ENCODE measurements at regions not wholly inside any gene's neighbourhood (a gene's known extent, or its start where the extent isn't known, plus 50 kb on each side); places are given as distances from the start of the nearest gene placed in this dataset.

DNA sequence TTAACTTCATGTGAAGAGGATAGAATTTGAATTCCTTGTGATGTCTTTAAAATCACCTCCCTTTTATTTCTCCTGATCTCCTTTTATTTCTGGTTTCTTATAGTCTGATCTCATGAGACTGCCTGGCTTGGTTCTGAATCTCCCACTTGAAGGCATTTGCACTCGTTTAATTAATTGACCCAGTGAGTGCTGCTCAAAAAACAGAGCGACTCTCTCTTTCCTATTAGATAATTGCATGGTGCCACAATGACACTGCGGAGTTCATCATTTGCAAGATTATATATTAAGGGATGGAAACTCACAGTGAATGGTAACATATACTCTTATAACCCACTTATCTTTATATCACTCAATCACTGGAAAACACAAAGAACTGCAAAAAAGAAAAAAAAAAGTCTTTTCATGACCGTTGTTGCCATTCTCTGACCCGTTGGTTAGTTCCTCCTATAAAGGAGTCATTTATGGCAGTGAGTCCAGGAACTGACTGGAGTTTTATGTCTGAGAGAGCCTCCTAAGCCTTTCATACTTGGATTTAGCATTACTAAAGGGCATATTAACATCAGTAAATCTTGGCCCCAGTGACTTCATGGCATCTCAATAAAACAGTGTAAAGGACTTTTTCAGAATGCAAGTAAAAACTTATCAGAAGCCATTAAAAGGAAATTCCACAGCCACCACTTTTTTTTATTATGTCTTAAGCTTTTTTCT, 103.3 kb upstream of the EPHA4 start:
- DNase-seq: no peak

DNA sequence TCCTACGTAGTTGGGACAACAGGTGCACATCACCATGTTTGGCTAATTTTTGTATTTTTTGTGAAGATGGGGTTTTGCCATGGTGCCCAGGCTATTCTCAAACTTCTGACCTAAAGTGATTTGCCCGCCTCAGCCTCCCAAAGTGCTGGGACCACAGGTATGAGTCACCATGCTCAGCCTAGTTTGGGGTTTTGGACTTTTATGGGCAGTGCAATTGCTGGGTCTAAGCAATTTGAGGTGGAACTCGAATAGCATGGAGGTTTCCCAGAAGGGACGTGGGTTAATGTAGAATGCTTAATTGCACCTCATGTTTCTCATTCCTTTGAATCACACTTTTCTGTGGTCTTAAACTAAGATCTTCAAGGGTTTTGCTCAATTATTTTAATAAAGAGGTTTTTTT, 102.3 kb upstream of the EPHA4 start:
- DNase-seq: no peak

GRCh38 chr2:221673248-221673647, 101.1 kb upstream of the EPHA4 start:
- DNase-seq: no peak

DNA sequence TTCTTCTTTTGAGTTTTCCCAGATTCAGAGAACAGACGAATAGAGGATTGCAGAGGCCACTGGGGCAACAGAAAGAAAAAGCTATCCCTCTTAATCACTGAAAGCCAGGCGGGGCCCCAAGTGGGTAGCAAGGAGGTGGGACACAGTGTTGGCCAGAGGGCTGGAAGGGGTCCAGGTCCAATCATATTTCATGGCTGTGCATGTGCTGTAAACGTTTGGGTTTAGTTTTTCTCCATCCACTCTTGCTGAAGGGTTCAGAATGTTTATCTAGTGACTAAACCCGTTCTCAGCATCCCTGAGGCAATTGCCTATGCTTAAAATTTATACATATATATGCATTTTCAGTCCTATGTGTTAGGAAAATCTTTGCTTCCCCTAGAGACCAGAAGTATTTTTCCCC, 99.4 kb upstream of the EPHA4 start:
- DNase-seq: no peak

DNA sequence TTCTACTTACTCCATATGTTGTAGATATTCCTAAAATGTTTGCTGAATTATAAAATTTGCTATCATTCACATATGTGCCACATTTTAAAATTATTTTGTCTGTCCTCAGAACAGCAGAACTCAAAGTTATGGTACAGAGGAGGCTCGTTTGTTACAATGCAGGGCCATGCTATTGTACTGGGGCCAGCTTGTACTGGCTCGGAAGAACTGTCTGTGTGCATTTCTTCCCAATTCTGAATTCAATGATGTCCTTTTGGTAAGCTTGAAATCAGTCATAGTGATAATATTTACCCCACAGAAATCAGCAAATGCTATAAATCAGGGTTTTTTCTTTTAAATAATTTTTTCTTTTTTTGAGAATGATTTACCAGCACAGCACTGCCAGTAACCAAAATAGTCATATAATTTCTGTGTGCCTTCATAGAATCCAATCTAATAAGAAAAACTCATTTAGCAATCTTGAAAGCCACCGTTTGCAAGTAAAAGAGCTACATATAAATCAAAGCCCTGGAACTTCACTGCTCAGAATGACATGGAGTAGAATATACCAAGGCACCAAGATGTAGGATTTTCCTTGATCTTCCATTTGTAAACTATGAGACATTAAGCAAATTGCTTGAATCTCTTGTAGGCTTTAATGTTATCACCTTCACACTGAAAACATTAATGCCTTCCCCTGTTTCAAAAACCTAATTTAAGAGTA, 90.7 kb upstream of the EPHA4 start:
- no peak for DNase-seq

DNA sequence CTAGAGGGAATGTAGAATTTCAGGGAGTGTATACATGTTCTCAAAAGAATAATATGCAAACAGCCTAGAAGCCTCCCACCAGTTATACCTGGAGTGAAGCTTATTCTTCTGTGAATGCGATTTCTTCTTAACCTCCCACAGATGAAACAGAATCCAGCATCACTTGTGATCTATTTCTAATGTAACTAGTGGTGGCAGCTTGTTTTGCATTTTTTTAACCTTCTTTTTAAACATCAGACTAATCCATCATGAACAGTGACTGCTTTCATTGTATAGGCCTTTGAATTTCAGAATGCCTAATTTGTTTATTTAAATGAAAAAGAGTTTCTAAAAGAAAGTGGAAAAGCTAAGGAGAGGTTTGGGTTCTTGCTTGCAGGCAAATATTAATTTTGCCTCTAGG, 85.7 kb upstream of the EPHA4 start:
- no peak for DNase-seq

GRCh38 chr2:221655300-221655699, 83.2 kb upstream of the EPHA4 start:
- no peak for DNase-seq

DNA sequence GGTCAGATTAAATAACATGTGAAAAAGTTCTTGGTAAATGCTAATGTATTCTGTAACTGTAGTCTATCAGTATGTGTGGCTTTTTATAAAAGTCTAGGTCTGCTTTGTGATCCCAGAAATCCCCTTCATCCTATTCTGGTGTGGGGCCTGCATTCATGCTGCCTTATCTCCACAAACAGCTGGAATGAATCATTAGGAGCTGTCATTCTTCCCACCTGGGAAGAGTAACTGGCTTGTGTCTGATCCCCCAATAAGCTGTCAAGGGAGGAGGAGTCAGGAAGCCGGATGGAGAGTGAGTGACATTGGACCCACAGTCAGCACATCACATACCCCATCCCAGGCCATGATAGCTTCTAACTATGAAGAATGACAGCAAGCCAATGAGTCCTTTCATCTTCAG, 81.1 kb upstream of the EPHA4 start:
- no peak for DNase-seq

DNA sequence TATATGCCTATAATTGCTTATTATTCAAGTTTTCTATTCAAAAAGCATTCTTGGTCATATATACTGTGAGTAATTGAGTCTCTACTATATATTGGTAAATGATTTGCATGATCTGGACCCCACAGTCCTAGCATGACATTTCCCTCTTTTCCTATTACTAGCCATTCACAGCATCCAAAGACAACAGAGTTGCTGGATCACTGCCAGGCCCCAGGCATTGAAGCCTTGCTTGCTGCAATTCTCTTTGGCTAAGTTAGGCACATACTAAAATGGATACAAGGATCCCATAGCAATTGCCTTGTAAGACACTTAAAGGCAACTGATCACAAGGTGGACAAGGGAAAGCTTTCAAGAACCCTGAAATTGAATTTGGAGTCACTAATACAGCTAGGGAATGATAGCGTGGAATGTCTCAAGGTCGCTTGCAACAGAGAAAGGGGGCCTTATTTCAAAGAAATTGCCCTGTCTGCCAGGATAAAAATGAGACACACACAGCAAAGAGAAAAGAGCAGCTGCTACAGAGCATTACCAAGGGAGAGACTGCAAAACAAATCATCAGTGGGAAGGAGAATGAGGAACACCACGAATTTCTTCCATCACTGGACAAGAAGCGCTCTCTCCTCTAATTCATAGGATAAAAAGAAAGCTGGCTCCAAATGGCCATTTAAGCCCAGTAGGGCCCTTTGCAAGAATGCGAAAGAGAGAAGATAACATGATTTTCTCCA, 77.1 kb upstream of the EPHA4 start:
- DNase-seq: no peak

GRCh38 chr2:221642447-221642846, 70.3 kb upstream of the EPHA4 start:
- DNase-seq: no peak

DNA sequence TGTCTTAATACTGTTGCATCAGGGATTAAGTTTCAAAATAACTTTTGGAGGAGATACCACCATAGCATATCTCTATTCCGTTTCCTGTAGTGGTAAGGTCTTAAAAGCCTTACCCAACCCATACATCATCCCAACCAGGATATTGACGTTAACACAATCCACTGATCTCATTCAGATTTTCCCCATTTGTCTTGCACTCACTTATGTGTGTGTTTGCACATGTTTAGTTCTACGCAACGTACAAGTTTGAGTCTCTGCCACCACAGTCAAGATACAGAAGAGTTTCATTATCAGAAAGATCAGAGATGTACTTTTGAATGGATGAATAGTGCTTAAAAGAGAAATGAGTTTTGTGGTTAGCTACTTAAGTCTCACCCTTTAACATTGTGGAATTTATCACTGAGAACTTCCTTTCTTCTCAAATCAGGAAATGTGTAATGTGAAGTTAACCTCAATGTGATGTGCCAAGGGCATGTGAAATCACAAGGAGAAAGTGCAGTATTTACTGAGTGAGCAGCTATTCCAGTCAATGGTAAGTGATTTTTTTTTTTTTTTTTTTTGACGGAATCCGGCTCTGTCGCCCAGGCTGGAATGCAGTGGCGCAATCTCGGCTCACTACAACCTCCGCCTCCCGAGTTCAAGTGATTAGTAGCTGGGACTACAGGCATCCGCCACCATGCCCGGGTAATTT, 69.2 kb upstream of the EPHA4 start:
- no peak for DNase-seq

GRCh38 chr2:221640686-221641085, 68.6 kb upstream of the EPHA4 start:
- no peak for DNase-seq

- no peak for DNase-seq
Observed at GRCh38 chr2:221637851-221638250, 65.7 kb upstream of the EPHA4 start.

- no peak for DNase-seq
Observed at GRCh38 chr2:221635949-221636348, 63.8 kb upstream of the EPHA4 start.

- DNase-seq: no peak
Observed at GRCh38 chr2:221629468-221629867, 57.4 kb upstream of the EPHA4 start.

DNA sequence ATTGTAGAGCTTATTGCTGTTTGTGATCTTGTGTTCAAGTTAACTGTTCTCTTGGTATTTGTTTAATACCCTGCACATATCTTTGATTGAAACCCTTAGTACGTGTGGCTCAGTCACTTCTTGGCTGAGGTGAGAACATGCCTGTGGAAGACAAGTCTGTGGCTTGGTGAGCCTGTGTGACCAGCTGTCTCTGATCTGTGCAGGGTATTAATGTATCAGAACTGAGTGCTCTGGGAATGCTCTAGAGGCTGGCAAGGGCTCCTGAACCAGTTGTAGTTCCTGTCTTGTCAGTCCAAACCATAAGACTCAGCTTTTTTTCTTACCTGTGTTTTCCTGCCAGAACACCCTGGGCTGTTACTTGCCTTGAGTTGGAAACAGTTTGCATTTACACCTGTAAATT, 52.4 kb upstream of the EPHA4 start:
- DNase-seq: no peak

Measured in CD4-positive, alpha-beta T cell treated with Interferon alpha-2 for 1 hour (primary cell).